ENCODE measurements at regions not wholly inside any gene's neighbourhood (a gene's known extent, or its start where the extent isn't known, plus 50 kb on each side); places are given as distances from the start of the nearest gene placed in this dataset.

- Histone ChIP-seq H3K4me1 (ENCODE audit: control insufficient read depth, insufficient read depth, low read length) (no peaks in the 10 kb centered on the region), H3K27ac (ENCODE audit: low read depth, low read length) (no peak overlapping the region), H3K9ac (ENCODE audit: low read depth, low read length) (no peak overlapping the region)
Measured at GRCh38 chr4:24637173-24637572, 52.8 kb upstream of the DHX15 start.

GRCh38 chr4:24638396-24638875 is 54.1 kb upstream of the DHX15 start:
- Histone ChIP-seq H3K36me3 (ENCODE audit: control insufficient read depth, insufficient read depth, low read length) (no peaks in the 10 kb centered on the region), H3K27me3 (ENCODE audit: control insufficient read depth, insufficient read depth, low read length) (no peaks in the 10 kb centered on the region), H3K9ac (ENCODE audit: low read depth, low read length) (no peak overlapping the region), H3K27ac (ENCODE audit: low read depth, low read length) (no peak overlapping the region), H3K4me1 (ENCODE audit: control insufficient read depth, insufficient read depth, low read length) (peaks cover 7% of the 10 kb centered on the region), H3K9me3 (ENCODE audit: control insufficient read depth, insufficient read depth, low read length) (no peaks in the 10 kb centered on the region), H3K4me3 (ENCODE audit: low read depth, low read length) (no peak overlapping the region)

More at GRCh38 chr4:24637173-24637572, 52.8 kb upstream of the DHX15 start:
- no peaks in the 10 kb centered on the region for H3K9me3 ChIP-seq (ENCODE audit: control insufficient read depth, insufficient read depth, low read length)
- no peak overlapping the region for H3K4me3 ChIP-seq (ENCODE audit: low read depth, low read length)
- no peaks in the 10 kb centered on the region for H3K36me3 ChIP-seq (ENCODE audit: control insufficient read depth, insufficient read depth, low read length)
- no peaks in the 10 kb centered on the region for H3K27me3 ChIP-seq (ENCODE audit: control insufficient read depth, insufficient read depth, low read length)

DNA sequence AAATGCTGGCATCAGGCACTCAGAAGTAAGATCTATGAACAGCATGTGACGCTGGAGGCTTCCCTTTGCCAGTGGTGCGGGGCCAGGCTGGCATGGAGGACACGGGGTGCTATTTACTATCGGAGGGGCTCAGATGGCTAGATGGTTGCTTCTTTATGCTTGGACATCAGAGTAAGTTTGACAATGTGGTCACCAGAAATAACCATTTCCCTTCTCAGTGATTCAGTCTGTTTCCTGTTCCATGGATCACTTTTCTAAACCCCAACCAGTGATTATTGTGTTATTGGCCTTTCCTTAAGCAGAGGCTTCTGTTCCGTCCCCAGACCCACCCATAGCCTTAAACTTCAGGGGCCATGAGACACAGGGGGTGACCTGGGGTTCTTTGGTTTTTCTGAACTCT is 55.4 kb upstream of the DHX15 start:
- no peak overlapping the region for H3K27ac ChIP-seq (ENCODE audit: low read depth, low read length)
- peaks cover 7% of the 10 kb centered on the region for H3K4me1 ChIP-seq (ENCODE audit: control insufficient read depth, insufficient read depth, low read length)
- H3K9me3 ChIP-seq (ENCODE audit: control insufficient read depth, insufficient read depth, low read length) = no peaks in the 10 kb centered on the region
- no peak overlapping the region for H3K9ac ChIP-seq (ENCODE audit: low read depth, low read length)
- H3K27me3 ChIP-seq (ENCODE audit: control insufficient read depth, insufficient read depth, low read length) = no peaks in the 10 kb centered on the region
- H3K36me3 ChIP-seq (ENCODE audit: control insufficient read depth, insufficient read depth, low read length) = no peaks in the 10 kb centered on the region
- no peak overlapping the region for H3K4me3 ChIP-seq (ENCODE audit: low read depth, low read length)

- H3K4me1 ChIP-seq (ENCODE audit: control insufficient read depth, insufficient read depth, low read length) = peaks cover 7% of the 10 kb centered on the region
- no peak overlapping the region for H3K27ac ChIP-seq (ENCODE audit: low read depth, low read length)
- no peak overlapping the region for H3K4me3 ChIP-seq (ENCODE audit: low read depth, low read length)
- no peaks in the 10 kb centered on the region for H3K27me3 ChIP-seq (ENCODE audit: control insufficient read depth, insufficient read depth, low read length)
- no peaks in the 10 kb centered on the region for H3K36me3 ChIP-seq (ENCODE audit: control insufficient read depth, insufficient read depth, low read length)
- H3K9ac ChIP-seq (ENCODE audit: low read depth, low read length) = no peak overlapping the region
- no peaks in the 10 kb centered on the region for H3K9me3 ChIP-seq (ENCODE audit: control insufficient read depth, insufficient read depth, low read length)
Measured at GRCh38 chr4:24640366-24640765, 56.0 kb upstream of the DHX15 start.

GRCh38 chr4:24642981-24643547 is 58.7 kb upstream of the DHX15 start:
- Histone ChIP-seq H3K4me1 (ENCODE audit: control insufficient read depth, insufficient read depth, low read length) (peaks cover 7% of the 10 kb centered on the region), H3K27ac (ENCODE audit: low read depth, low read length) (no peak overlapping the region), H3K9me3 (ENCODE audit: control insufficient read depth, insufficient read depth, low read length) (no peaks in the 10 kb centered on the region), H3K9ac (ENCODE audit: low read depth, low read length) (no peak overlapping the region), H3K4me3 (ENCODE audit: low read depth, low read length) (no peak overlapping the region; the same call in 1 of the 2 replicates), H3K27me3 (ENCODE audit: control insufficient read depth, insufficient read depth, low read length) (no peaks in the 10 kb centered on the region), H3K36me3 (ENCODE audit: control insufficient read depth, insufficient read depth, low read length) (no peaks in the 10 kb centered on the region)

DNA sequence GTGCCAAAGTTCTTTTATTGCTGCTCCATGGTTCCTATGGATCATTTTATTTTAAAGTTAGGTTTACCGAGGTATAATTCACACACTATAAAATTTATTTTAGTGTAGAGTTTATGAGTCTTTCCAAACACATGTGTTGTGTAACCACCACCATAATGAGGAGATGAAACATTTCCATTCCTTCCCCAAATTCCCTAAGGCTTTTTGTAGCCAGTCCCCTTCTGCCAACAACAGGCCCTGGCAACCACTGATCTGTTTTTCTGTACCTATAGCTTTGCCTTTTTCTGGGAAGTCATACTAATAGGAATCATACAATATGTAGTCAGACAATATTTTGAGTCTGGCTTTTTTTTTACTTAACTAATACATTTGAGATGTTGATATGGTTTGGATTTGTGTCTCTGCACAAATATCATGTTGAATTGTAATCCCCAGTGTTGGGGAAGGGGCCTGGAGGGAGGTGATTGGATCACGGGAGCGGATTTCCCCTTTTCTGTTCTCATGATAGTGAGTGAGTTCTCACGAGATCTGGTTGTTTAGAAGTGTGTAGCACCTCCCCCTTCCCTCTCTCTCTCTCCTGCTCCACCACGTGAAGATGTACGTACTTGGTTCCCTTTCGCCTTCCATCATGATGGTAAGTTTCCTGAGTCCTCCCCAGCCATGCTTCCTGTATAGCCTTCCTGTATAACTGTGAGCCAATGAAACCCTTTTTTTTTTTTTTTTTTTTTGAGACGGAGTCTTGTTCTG is 59.6 kb upstream of the DHX15 start:
- H3K36me3 ChIP-seq (ENCODE audit: control insufficient read depth, insufficient read depth, low read length) = no peaks in the 10 kb centered on the region
- H3K9me3 ChIP-seq (ENCODE audit: control insufficient read depth, insufficient read depth, low read length) = no peaks in the 10 kb centered on the region
- no peak overlapping the region for H3K4me3 ChIP-seq (ENCODE audit: low read depth, low read length)
- H3K27me3 ChIP-seq (ENCODE audit: control insufficient read depth, insufficient read depth, low read length) = no peaks in the 10 kb centered on the region
- H3K4me1 ChIP-seq (ENCODE audit: control insufficient read depth, insufficient read depth, low read length) = peaks cover 7% of the 10 kb centered on the region
- H3K27ac ChIP-seq (ENCODE audit: low read depth, low read length) = no peak overlapping the region
- H3K9ac ChIP-seq (ENCODE audit: low read depth, low read length) = no peak overlapping the region

DNA sequence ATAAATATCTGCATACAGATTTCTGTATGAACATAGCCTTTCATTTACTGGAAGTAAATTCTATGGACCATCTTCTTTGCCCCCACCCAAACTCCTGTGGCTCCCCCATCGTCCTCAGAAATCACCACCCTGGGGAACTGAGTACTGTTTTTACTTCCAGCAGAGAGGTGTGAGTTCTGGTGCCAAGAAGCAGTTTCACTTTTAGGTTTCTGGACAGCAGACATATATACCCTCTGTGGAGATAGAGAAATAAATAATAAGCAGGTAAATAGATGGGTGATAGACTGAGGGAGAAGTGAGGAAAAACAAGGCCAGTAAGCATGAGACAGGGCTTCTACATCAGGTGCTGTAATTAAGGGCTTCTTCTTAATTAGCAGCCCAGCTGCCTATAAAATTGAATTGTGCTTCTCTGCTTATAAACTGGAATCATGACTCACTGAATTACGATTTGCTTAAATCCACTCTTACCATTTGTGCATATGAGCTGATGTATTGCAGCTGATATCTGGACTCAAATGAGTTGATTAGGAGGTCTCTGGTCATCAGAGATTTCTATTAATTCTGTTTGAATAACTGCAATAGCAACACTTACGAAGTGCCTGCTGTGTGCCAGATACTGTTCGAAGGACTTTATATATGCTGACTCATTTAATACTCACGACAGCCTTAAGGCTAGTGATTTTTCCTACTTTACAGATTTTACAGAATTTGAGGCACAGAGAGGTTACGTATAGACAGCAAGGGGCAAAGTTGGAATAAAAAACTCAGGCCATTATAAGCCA is 60.8 kb upstream of the DHX15 start:
- no peaks in the 10 kb centered on the region for H3K27me3 ChIP-seq (ENCODE audit: control insufficient read depth, insufficient read depth, low read length)
- H3K9ac ChIP-seq (ENCODE audit: low read depth, low read length) = no peak overlapping the region
- H3K4me1 ChIP-seq (ENCODE audit: control insufficient read depth, insufficient read depth, low read length) = peaks cover 12% of the 10 kb centered on the region
- no peak overlapping the region for H3K4me3 ChIP-seq (ENCODE audit: low read depth, low read length)
- H3K36me3 ChIP-seq (ENCODE audit: control insufficient read depth, insufficient read depth, low read length) = no peaks in the 10 kb centered on the region
- no peaks in the 10 kb centered on the region for H3K9me3 ChIP-seq (ENCODE audit: control insufficient read depth, insufficient read depth, low read length)
- H3K27ac ChIP-seq (ENCODE audit: low read depth, low read length) = no peak overlapping the region

DNA sequence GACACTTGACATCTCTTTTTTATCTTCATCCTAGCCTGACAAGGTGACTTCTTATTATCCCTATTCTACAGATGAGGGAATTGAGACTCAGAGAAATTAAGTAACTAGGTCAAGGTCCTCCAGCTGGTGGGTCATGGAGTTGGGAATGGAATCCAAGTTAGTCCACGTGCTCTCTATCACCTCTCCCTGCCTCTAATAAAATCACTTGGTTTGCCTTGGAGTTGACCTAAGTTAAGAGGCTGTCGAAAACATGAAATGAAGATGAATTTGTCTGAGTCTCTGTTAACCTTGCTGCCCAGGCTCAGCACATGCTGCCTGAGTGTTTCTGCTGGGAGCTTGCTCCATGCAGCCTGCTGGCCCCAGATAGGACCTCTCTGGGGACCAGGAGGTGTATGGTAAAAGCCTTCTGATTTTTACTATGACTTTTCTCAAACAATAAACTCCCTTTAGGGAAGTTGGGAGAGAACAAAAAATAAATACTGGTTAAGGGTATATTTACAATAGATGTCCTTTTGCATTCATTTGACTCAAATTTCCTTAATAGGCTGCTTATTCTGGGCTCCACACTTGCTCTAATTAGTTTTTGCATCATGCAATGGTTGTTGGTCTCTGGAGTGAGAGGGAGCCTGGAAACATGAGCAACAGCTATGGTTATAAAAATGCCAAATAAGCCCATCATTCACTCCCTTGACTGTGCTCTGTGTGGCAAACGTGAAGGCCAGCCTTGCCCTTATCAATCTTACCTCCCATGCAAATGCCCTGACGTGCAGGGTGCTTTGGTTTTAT is 61.6 kb upstream of the DHX15 start:
- H3K4me1 ChIP-seq (ENCODE audit: control insufficient read depth, insufficient read depth, low read length) = peaks cover 19% of the 10 kb centered on the region
- no peak overlapping the region for H3K4me3 ChIP-seq (ENCODE audit: low read depth, low read length)
- H3K27ac ChIP-seq (ENCODE audit: low read depth, low read length) = no peak overlapping the region
- no peaks in the 10 kb centered on the region for H3K9me3 ChIP-seq (ENCODE audit: control insufficient read depth, insufficient read depth, low read length)
- H3K36me3 ChIP-seq (ENCODE audit: control insufficient read depth, insufficient read depth, low read length) = no peaks in the 10 kb centered on the region
- H3K9ac ChIP-seq (ENCODE audit: low read depth, low read length) = no peak overlapping the region
- no peaks in the 10 kb centered on the region for H3K27me3 ChIP-seq (ENCODE audit: control insufficient read depth, insufficient read depth, low read length)

GRCh38 chr4:24646798-24647460 is 62.6 kb upstream of the DHX15 start:
- Histone ChIP-seq H3K27me3 (ENCODE audit: control insufficient read depth, insufficient read depth, low read length) (no peaks in the 10 kb centered on the region), H3K4me3 (ENCODE audit: low read depth, low read length) (no peak overlapping the region), H3K9me3 (ENCODE audit: control insufficient read depth, insufficient read depth, low read length) (no peaks in the 10 kb centered on the region), H3K9ac (ENCODE audit: low read depth, low read length) (no peak overlapping the region), H3K27ac (ENCODE audit: low read depth, low read length) (no peak overlapping the region), H3K36me3 (ENCODE audit: control insufficient read depth, insufficient read depth, low read length) (no peaks in the 10 kb centered on the region), H3K4me1 (ENCODE audit: control insufficient read depth, insufficient read depth, low read length) (peaks cover 28% of the 10 kb centered on the region)

- H3K4me3 ChIP-seq (ENCODE audit: low read depth, low read length) = no peak overlapping the region
- no peak overlapping the region for H3K27ac ChIP-seq (ENCODE audit: low read depth, low read length)
- peaks cover 29% of the 10 kb centered on the region for H3K4me1 ChIP-seq (ENCODE audit: control insufficient read depth, insufficient read depth, low read length)
- H3K36me3 ChIP-seq (ENCODE audit: control insufficient read depth, insufficient read depth, low read length) = no peaks in the 10 kb centered on the region
- H3K27me3 ChIP-seq (ENCODE audit: control insufficient read depth, insufficient read depth, low read length) = no peaks in the 10 kb centered on the region
- no peak overlapping the region for H3K9ac ChIP-seq (ENCODE audit: low read depth, low read length)
- H3K9me3 ChIP-seq (ENCODE audit: control insufficient read depth, insufficient read depth, low read length) = no peaks in the 10 kb centered on the region
Measured at GRCh38 chr4:24650849-24651640, 66.7 kb upstream of the DHX15 start.

Measured in HUES48 (cell line).